OCI-M1 (cell line): ENCODE measurements at regions not wholly inside any gene's neighbourhood (a gene's known extent, or its start where the extent isn't known, plus 50 kb on each side); places are given as distances from the start of the nearest gene placed in this dataset.
A peak's percentile ranks its signal among the peaks of the same experiment; 100 is the strongest.
"Not testable (repeated sequence)": the region's sequence is repeated elsewhere in the genome, so short reads cannot be mapped to it uniquely, and the experiment has no call there.

ENCODE experiments used
- DNase-seq: peaks from one replicate; lab custom pipeline; 2025; lab: John Stamatoyannopoulos, UW

DNA sequence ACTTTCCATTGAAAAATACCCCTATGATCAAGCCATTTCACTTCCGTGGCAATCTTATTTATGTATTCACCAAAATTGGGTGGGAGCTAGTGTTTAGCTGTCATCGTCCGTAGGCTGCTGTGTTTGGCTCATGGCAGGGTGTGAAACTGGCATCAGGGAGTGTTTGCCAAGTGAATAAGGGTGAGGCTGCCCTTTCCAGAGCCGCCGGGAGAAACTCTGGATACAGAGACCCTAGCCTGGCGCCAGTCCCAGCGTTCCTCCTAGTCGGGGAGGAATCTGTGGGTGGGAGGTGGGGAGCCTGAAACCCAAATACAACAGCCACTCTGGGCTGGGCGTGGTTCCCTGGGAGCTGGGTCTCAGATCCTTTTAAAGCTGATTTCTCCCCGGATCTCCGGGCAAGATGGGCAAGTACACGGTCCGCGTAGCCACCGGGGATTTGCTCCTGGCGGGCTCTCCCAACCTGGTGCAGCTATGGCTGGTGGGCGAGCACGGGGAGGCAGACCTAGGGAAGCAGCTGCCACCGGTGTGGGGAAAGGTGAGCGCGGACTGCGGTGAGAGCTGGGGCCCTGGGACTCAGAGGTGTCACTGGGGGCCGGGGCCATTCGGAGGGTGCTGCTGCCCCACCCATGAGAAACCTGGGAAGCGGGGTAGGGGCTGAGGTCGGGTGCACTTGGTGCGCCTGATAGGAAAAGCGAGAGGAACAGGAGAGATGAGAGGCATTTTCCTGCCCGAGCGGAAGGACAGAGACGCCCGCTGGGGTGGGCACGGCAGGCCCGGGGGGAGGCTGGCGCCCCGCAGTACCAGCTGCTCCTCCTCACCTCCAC lies 62.1 kb upstream of the TEKT1 start:
- DNase-seq, result no peak

DNA sequence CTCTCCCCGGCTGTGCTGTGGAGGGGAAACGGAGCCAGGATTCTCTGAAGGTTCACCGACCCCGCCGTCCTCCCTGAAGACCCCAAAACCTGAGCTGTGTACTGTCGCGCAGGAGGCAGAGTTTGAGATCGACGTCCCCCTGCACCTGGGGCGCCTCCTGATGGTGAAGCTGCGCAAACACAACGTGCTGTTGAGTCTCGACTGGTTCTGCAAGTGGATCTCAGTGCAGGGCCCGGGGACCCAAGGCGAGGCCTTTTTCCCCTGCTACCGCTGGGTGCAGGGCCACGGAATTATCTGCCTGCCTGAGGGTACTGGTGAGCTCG lies 62.6 kb upstream of the TEKT1 start:
- DNase-seq, result no peak

GRCh38 chr17:6901086-6901485 lies 69.6 kb upstream of the TEKT1 start:
- DNase-seq, result no peak

- DNase-seq, result no peak
Measured at GRCh38 chr17:6903326-6903900, 71.9 kb upstream of the TEKT1 start.

- no peak for DNase-seq
Measured at GRCh38 chr17:6908807-6909206, 77.3 kb upstream of the TEKT1 start.

- DNase-seq, result peak; percentile 88
Measured at GRCh38 chr17:6910987-6911603, 79.6 kb upstream of the TEKT1 start.

GRCh38 chr17:6912110-6913051 lies 80.9 kb upstream of the TEKT1 start:
- DNase-seq, result peak; percentile 58

DNA sequence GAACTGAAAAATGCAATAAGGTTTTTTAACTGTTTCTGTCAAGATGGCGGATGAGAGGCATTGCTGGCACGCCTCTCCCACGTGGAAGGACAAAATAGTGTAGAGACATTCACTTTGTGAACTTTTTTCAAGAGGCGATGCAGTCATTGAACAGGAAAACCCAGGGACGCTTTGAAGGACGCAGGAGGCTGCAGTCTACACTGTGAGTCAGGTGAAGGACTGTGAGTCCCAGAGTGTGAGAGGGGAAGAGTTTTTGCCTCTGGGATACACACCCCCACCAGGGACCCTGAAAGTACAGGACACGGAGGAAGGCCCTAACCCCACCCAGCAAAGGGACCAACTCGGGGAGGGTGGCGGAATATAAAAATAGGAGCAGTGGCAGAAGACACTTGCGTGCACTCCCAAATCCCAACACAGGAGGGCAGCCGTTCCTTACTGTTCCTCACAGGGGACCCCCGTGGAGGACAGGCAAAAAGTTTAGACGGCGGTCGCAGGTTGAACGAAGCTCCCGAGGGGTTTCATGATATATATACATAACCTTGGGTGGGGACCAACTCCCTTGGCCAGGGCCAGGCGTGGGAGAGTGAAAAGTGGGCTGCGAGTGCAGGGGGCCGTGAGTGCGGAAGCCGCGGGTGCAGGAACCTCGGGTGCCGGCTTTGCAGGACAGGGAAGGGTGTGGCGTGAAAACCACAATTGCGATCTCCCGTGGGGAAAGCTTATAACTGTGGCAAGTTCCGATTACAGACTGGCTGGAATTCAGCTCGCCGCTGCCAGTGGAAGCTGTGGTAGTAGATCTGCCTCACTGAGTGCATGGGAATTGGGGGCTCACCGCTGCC lies 82.0 kb upstream of the ALOX12 start:
- DNase-seq, result peak; percentile 91

GRCh38 chr17:6914711-6915110 lies 81.1 kb upstream of the ALOX12 start:
- peak; percentile 35 for DNase-seq

DNA sequence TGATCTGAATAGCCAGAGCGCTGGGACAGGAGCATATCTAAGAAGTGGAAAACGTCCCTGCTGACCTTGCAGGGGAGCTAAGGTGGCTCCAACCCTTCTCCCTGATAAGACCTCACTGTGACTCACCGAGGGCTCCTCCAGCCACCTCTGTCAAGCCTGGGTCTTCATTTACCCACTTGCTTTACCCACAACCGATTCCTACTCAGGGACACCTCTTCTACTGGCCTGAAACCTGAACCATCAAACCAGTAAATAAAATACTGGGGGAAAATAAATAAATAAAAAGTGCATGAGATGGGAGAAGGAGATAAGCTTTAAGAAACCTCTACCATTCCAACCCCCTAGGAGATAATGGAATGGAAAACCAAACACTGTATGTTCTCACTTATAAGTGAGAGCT lies 80.2 kb upstream of the ALOX12 start:
- DNase-seq, result no peak

- DNase-seq, result no peak
Measured at GRCh38 chr17:6919158-6919557, 76.7 kb upstream of the ALOX12 start.

GRCh38 chr17:6923385-6923784 lies 72.5 kb upstream of the ALOX12 start:
- DNase-seq, result no peak

DNA sequence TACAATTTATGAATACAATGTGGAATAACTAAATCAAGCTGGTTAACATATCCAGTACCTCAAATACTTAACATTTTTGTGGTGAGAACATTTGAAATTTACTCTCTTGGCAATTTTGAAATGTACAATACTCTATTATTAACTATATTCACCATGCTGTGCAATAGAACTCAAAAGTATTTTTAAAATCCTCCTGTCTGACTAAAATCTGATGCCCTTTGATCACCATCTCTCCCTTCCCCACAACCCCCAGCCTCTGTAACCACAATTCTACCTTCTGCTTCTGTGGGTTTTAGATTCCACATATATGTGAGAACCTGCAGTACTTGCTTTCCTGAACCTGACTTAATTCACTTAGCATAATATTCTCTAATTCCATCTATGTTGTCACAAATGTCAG lies 71.6 kb upstream of the ALOX12 start:
- DNase-seq, result peak; percentile 52

DNA sequence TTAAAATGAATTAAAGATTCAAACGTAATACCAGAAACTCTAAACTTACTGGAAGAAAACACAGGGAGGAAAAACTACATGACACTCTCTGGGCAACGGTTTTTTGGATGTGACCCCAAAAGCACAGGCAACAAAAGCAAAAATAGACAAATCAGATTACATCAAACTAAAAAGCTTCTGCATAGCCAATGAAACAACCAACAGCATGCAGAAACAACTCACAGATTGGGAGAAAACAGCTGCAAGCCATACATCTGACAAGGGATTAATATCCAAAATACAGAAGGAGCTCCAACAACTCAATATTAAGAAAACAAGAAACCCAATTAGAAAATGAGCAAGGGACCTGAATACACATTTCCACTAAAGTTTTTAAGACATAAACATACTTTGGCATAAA lies 69.2 kb upstream of the ALOX12 start:
- DNase-seq, result peak; percentile 52

DNA sequence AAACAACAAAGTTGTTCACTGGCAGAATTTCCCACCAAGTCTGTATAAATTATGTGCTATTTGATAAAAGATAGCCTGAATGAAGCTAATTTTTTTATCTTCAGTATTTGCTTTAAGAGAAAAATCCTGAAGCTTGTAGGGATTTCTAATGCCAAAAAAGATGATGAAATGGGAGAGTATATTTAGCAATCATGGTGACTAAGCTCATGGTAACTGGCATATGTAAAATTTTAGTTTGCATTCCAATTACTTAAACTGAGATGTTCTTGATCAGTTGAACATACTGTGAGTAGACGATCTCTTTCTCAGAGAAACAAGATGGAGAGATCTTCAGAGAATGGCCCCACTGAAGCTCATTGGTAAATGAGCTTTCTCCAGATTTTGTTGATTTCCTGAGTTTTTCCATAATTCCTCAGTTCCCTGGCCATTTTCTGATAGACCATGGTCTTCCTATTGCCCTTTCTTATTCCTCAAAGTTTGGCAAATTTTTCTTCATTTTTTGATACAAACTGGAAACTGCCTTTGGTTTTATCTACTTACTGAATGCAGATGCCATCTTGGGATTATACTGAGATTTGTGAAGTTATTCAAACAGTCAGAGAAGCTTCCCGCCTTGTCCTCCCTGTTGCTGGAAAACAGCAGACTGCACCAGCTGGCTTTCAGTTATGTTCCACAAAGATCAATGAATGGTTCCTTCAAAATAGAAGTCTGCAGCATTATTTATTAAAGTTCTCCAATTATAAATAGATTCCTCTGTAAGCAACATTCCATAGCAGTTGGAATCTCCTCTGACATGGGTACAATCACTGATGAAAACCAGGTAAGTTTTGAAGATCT lies 68.3 kb upstream of the ALOX12 start:
- DNase-seq, result peak; percentile 86

- DNase-seq, result peak; percentile 66
Measured at GRCh38 chr17:6928193-6928592, 67.7 kb upstream of the ALOX12 start.

DNA sequence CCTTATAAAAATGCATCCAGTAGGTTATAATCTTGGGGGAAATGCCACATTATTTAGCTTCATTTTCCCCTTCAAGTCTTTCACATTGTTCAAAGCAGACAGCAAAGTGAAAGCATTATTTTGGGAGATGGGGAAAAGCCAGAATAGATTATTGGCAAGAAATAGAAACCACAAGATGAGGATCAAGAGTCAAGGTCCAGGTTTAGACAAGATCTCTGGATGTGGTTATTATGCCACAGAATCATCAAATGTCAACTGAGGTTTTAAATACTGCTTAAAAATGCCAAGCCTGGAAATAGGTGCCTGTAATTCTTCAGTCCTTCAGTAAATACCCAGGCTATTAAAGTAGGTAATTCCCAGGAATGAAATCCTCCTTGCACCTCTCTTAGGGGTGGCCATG lies 65.1 kb upstream of the ALOX12 start:
- peak; percentile 48 for DNase-seq

GRCh38 chr17:6934544-6934943 lies 61.3 kb upstream of the ALOX12 start:
- DNase-seq, result not testable (repeated sequence)

- peak; percentile 58 for DNase-seq
Measured at GRCh38 chr17:6936370-6937028, 59.4 kb upstream of the ALOX12 start.

- DNase-seq, result no peak
Measured at GRCh38 chr17:6938637-6939036, 57.2 kb upstream of the ALOX12 start.
